CD4-positive, alpha-beta T cell (primary cell): ENCODE measurements at regions not wholly inside any gene's neighbourhood (a gene's known extent, or its start where the extent isn't known, plus 50 kb on each side); places are given as distances from the start of the nearest gene placed in this dataset.

Source experiments
- ATAC-seq: fragments of 200-7000 bp; cut with Tn5 transposase; one replicate; pipeline ENCODE4 v1.10.0; 2022; ENCODE audit warnings: mild to moderate bottlenecking; ENCODE audit not compliant: poor library complexity
- CTCF ChIA-PET: fragments of 350-600 bp; sonication (Branson Sonifier 250); formaldehyde crosslinking; loops from one replicate; lab custom pipeline; 2021; ENCODE audit warnings: antibody characterized with exemption, inconsistent platforms; lab: Charles Lee
- POLR2A ChIA-PET: fragments of 350-600 bp; sonication (Branson Sonifier 250); formaldehyde crosslinking; loops from one replicate; lab custom pipeline; 2021; ENCODE audit warnings: antibody characterized with exemption, inconsistent platforms; lab: Charles Lee
- DNase-seq, 14 experiments: peaks; one replicate each; pipeline ENCODE4 v3.0.0-alpha.2; 2013 to 2020; ENCODE audit warnings: mixed read lengths in 2 of 14
- H3K27ac ChIP-seq, 2 donors: one replicate each; pipeline versions ENCODE4 v1.5.1 to v1.7.0; 2013; ENCODE audit warnings: low read length in 2 of 2, low read depth in 1 of 2, mild to moderate bottlenecking in 1 of 2
- H3K27me3 ChIP-seq, 2 experiments: 1 replicate in 1 of 2; 2 replicates in 1 of 2; pipeline versions ENCODE4 v1.6.1 to v1.7.0; 2013; ENCODE audit warnings: low read length in 2 of 2, control low read depth in 1 of 2, mild to moderate bottlenecking in 1 of 2, moderate library complexity in 1 of 2; ENCODE audit not compliant: insufficient read depth in 2 of 2, control insufficient read depth in 1 of 2
- H3K36me3 ChIP-seq: one replicate; pipeline ENCODE4 v1.6.1; 2013; ENCODE audit warnings: low read length, control low read depth; ENCODE audit not compliant: insufficient read depth
- H3K4me1 ChIP-seq: one replicate; pipeline ENCODE4 v1.6.1; 2013; ENCODE audit warnings: low read length, control low read depth; ENCODE audit not compliant: insufficient read depth
- H3K4me3 ChIP-seq: one replicate; pipeline ENCODE4 v1.5.1; 2013; ENCODE audit warnings: mild to moderate bottlenecking, low read length, moderate library complexity
- H3K9me3 ChIP-seq, 2 experiments: 1 replicate in 1 of 2; 2 replicates in 1 of 2; pipeline versions ENCODE4 v1.6.1 to v1.7.0; 2013; ENCODE audit warnings: low read length in 2 of 2, mild to moderate bottlenecking in 2 of 2, control low read depth in 1 of 2, moderate library complexity in 1 of 2; ENCODE audit not compliant: control insufficient read depth in 1 of 2, insufficient read depth in 1 of 2
- H3K27ac Mint-ChIP-seq: one replicate; pipeline ENCODE4 v1.8.0; 2020; ENCODE audit warnings: mixed read lengths
- H3K27me3 Mint-ChIP-seq: one replicate; pipeline ENCODE4 v1.8.0; 2021; ENCODE audit warnings: mixed read lengths
- H3K36me3 Mint-ChIP-seq: one replicate; pipeline ENCODE4 v1.8.0; 2021; ENCODE audit warnings: low read depth, mixed read lengths
- H3K4me1 Mint-ChIP-seq: one replicate; pipeline ENCODE4 v1.8.0; 2021; ENCODE audit warnings: low read depth, mixed read lengths
- H3K4me3 Mint-ChIP-seq: one replicate; pipeline ENCODE4 v1.8.0; 2020; ENCODE audit warnings: mild to moderate bottlenecking, mixed read lengths
- H3K9me3 Mint-ChIP-seq: one replicate; pipeline ENCODE4 v1.8.0; 2020; ENCODE audit warnings: mixed read lengths
- CTCF ChIP-seq: fragments of 200-600 bp; IDR thresholded peaks from one replicate; pipeline ENCODE4 v1.8.0; 2022; ENCODE audit warnings: antibody characterized with exemption, mild to moderate bottlenecking
- intact Hi-C, 2 experiments: fragments of 100-400 bp; cut with DNase I in 1 of 2; cut with micrococcal nuclease in 1 of 2; formaldehyde crosslinking; loops; one replicate each; pipeline versions ENCODE4 v1.15.1 to v1.9.0; 2023 to 2025; cut with DNase I, micrococcal nuclease

GRCh38 chr21:35764077-35764476 is 296.2 kb downstream of the SETD4 start:
- Mint-ChIP-seq H3K36me3 (no peaks in the 10 kb centered on the region), H3K27ac (no peak overlapping the region), H3K9me3 (no peaks in the 10 kb centered on the region), H3K4me3 (no peak overlapping the region), H3K27me3 (peaks cover 22% of the 10 kb centered on the region), H3K4me1 (no peaks in the 10 kb centered on the region)
- DNase-seq (no peak), ATAC-seq (no peak)
- H3K4me1 ChIP-seq: no peaks in the 10 kb centered on the region
- H3K27ac ChIP-seq: no peak overlapping the region
- intact Hi-C loops: no loop called here
- no peaks in the 10 kb centered on the region for H3K36me3 ChIP-seq
- no peaks in the 10 kb centered on the region for H3K27me3 ChIP-seq
- ChIA-PET POLR2A (interaction anchor here (1.1 kb wide), 1 partner anchor 12 kb away, joined by 3 read pairs; no protein-coding TSS in a partner anchor), CTCF (no interaction called here)
- no peaks in the 10 kb centered on the region for H3K9me3 ChIP-seq
- TF ChIP-seq CTCF: no peak
- no peak overlapping the region for H3K4me3 ChIP-seq

GRCh38 chr21:35754583-35754982 is 305.7 kb downstream of the SETD4 start:
- H3K4me1 Mint-ChIP-seq: no peaks in the 10 kb centered on the region
- H3K27ac Mint-ChIP-seq: no peak overlapping the region
- Histone ChIP-seq H3K4me1 (no peaks in the 10 kb centered on the region), H3K9me3 (peaks cover 0 to 4% of the 10 kb centered on the region in 2 experiments), H3K36me3 (no peaks in the 10 kb centered on the region), H3K4me3 (no peak overlapping the region), H3K27ac (no peak overlapping the region), H3K27me3 (peaks cover 7 to 20% of the 10 kb centered on the region in 2 experiments)
- DNase-seq: no peak
- H3K9me3 Mint-ChIP-seq: peaks cover 2% of the 10 kb centered on the region
- no peak for ATAC-seq
- TF ChIP-seq CTCF: no peak
- H3K36me3 Mint-ChIP-seq: no peaks in the 10 kb centered on the region
- CTCF ChIA-PET: interaction anchor here (0.6 kb wide), 1 partner anchor 10 kb away, joined by 3 read pairs; no protein-coding TSS in a partner anchor
- intact Hi-C loops: no loop called here
- H3K27me3 Mint-ChIP-seq: peaks cover 73% of the 10 kb centered on the region
- POLR2A ChIA-PET: no interaction called here
- H3K4me3 Mint-ChIP-seq: no peak overlapping the region

DNA sequence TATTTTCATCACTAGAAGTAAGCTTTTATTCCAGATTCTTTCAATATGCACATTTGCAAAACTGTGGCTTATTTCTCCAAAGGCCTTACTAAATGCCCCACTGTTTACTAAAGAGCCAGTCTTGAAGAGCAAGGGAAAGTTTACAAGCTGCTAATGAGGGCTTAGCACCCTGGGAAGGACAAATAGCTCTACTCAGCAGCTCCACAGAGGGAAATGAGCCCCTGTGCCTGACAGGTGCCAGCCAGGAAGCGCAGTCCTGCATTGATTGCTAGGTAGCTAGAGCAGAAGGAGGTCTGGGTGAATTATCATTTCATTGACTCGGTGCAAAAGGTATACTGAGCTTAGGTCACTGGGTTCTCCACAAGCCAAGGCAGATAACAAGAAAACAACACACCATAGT is 307.0 kb downstream of the SETD4 start:
- Histone ChIP-seq H3K9me3 (peaks cover 0 to 4% of the 10 kb centered on the region in 2 experiments), H3K36me3 (no peaks in the 10 kb centered on the region), H3K4me1 (no peaks in the 10 kb centered on the region), H3K4me3 (no peak overlapping the region), H3K27me3 (peaks cover 7 to 18% of the 10 kb centered on the region in 2 experiments), H3K27ac (no peak overlapping the region)
- H3K27ac Mint-ChIP-seq: no peak overlapping the region
- no peaks in the 10 kb centered on the region for H3K36me3 Mint-ChIP-seq
- intact Hi-C loops: no loop called here
- H3K27me3 Mint-ChIP-seq: peaks cover 75% of the 10 kb centered on the region
- DNase-seq: no peak
- H3K4me1 Mint-ChIP-seq: no peaks in the 10 kb centered on the region
- ChIA-PET CTCF (no interaction called here), POLR2A (no interaction called here)
- ATAC-seq: no peak
- TF ChIP-seq CTCF: no peak
- peaks cover 2% of the 10 kb centered on the region for H3K9me3 Mint-ChIP-seq
- no peak overlapping the region for H3K4me3 Mint-ChIP-seq
